ENCODE measurements at regions not wholly inside any gene's neighbourhood (a gene's known extent, or its start where the extent isn't known, plus 50 kb on each side); places are given as distances from the start of the nearest gene placed in this dataset.

DNA sequence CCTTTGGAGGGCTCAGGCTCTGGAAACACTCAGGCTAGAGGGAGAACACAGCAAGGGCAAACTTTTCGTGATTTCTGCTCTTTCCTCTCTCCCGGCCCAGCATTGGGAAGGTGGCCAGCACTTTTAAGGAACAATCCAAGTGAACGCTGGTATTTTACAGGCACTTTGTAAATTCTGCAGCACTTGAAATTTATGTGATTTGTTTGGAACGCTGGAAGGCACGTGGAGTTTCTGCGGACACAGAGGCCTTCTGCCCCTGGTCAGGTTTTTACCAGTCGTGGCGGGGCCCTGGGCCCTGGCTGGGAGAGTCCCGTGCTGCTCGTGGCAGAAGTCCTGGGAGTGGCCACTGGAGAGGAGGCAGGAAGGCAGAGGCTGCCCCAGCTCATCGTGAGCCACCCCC lies 188.6 kb downstream of the ENGASE start:
- no peak for DNase-seq
- Mint-ChIP-seq H3K4me3 (no peak overlapping the region), H3K27ac (no peak overlapping the region), H3K27me3 (peaks cover 22% of the 10 kb centered on the region), H3K4me1 (no peaks in the 10 kb centered on the region), H3K36me3 (ENCODE audit: low read depth) (no peaks in the 10 kb centered on the region)
- ATAC-seq, result no peak
- no peaks in the 10 kb centered on the region for H3K9me3 ChIP-seq (ENCODE audit: control insufficient read depth, low read length, poor library complexity, severe bottlenecking)

GRCh38 chr17:79262624-79263023 lies 188.0 kb downstream of the ENGASE start:
- H3K27ac Mint-ChIP-seq, result no peak overlapping the region
- DNase-seq (no peak), ATAC-seq (no peak)
- H3K4me1 Mint-ChIP-seq, result no peaks in the 10 kb centered on the region
- H3K4me3 Mint-ChIP-seq, result no peak overlapping the region
- no peaks in the 10 kb centered on the region for H3K9me3 ChIP-seq (ENCODE audit: control insufficient read depth, low read length, poor library complexity, severe bottlenecking)
- peaks cover 16% of the 10 kb centered on the region for H3K27me3 Mint-ChIP-seq
- H3K36me3 Mint-ChIP-seq (ENCODE audit: low read depth), result no peaks in the 10 kb centered on the region

GRCh38 chr17:79261355-79262072 lies 186.9 kb downstream of the ENGASE start:
- no peaks in the 10 kb centered on the region for H3K9me3 ChIP-seq (ENCODE audit: control insufficient read depth, low read length, poor library complexity, severe bottlenecking)
- peaks cover 18% of the 10 kb centered on the region for H3K27me3 Mint-ChIP-seq
- H3K4me3 Mint-ChIP-seq, result no peak overlapping the region
- ATAC-seq (no peak), DNase-seq (no peak)
- no peaks in the 10 kb centered on the region for H3K4me1 Mint-ChIP-seq
- no peak overlapping the region for H3K27ac Mint-ChIP-seq
- no peaks in the 10 kb centered on the region for H3K36me3 Mint-ChIP-seq (ENCODE audit: low read depth)

DNA sequence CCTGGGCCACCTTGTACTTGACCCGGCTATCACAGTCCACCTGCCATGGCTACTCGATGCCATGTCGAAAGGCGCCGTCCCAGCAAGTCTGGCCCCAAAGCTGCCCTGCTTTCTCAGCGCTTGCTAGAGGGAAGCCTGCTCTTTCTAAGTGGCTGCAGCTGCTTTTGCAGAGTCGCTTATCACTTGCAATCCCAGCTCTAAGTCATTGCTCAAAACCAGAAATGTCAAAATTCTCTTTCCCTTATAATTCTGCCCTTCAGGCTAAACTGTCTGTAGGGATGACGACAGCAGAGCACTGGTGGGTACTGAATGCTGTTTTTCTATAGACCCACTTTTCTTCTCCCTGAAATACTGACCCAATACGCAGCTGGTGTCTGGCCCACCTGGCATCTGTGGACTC lies 184.2 kb downstream of the ENGASE start:
- H3K4me3 Mint-ChIP-seq, result no peak overlapping the region
- no peak overlapping the region for H3K27ac Mint-ChIP-seq
- no peak for DNase-seq
- no peak for ATAC-seq
- H3K9me3 ChIP-seq (ENCODE audit: control insufficient read depth, low read length, poor library complexity, severe bottlenecking), result no peaks in the 10 kb centered on the region
- H3K36me3 Mint-ChIP-seq (ENCODE audit: low read depth), result no peaks in the 10 kb centered on the region
- no peaks in the 10 kb centered on the region for H3K4me1 Mint-ChIP-seq
- H3K27me3 Mint-ChIP-seq, result peaks cover 33% of the 10 kb centered on the region

DNA sequence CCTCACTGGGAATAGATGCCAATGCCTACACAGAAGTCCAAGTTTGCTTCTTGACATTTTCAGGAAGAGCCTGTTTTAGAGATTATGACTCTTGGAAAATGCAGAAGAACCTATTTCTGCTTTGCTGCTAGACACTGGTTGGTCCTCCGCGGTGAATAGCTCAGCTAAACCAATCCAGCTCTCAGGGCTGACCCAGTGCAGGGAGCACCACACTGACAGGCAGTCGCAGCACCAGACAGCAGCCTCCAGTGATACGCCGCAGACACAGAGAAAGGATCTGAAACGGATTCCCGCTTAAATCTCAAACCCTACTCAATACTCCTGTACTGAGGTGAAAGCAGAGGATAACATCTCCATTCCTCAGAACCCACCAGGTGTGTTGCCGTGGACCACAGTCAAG lies 183.4 kb downstream of the ENGASE start:
- Mint-ChIP-seq H3K4me1 (no peaks in the 10 kb centered on the region), H3K27me3 (peaks cover 35% of the 10 kb centered on the region), H3K36me3 (ENCODE audit: low read depth) (no peaks in the 10 kb centered on the region), H3K4me3 (no peak overlapping the region), H3K27ac (no peak overlapping the region)
- H3K9me3 ChIP-seq (ENCODE audit: control insufficient read depth, low read length, poor library complexity, severe bottlenecking), result no peaks in the 10 kb centered on the region
- ATAC-seq (no peak), DNase-seq (no peak)

DNA sequence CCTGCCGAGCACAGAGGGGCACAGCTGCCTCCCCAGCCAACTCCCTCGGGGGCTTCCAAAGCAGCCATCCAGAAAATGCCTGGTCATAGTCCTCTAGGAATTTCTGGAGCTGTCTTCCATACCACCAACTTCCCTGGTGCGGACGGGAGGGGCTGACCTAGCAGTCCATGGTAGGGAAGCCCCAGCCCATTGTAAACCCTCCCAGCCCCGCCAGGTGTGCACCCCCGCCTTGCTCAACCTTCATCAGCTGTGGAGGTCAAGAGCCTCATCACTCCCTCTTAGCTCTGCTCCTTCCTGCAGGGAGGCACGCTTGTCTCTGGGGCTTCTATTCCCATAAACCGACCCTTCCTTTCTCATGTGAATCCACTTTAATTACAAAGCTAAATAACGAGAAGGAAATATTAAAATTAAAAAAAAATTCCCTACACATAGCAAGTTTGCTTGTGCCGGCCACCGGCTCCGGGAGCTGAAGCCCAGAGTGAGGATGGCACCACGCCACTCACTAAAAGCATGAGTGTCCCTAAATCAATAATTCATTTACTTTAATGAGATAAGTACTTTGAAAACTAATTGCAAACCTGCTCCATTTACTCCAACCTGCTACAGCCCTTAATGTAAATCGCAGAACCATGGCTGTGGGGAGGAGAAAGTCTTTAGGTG lies 181.4 kb downstream of the ENGASE start:
- ATAC-seq, result no peak
- Mint-ChIP-seq H3K27me3 (peaks cover 54% of the 10 kb centered on the region), H3K36me3 (ENCODE audit: low read depth) (peaks cover 5% of the 10 kb centered on the region), H3K27ac (no peak overlapping the region), H3K4me1 (peaks cover 2% of the 10 kb centered on the region), H3K4me3 (no peak overlapping the region)
- no peaks in the 10 kb centered on the region for H3K9me3 ChIP-seq (ENCODE audit: control insufficient read depth, low read length, poor library complexity, severe bottlenecking)
- DNase-seq, result no peak

- H3K9me3 ChIP-seq (ENCODE audit: control insufficient read depth, low read length, poor library complexity, severe bottlenecking), result no peaks in the 10 kb centered on the region
- Mint-ChIP-seq H3K36me3 (ENCODE audit: low read depth) (peaks cover 5% of the 10 kb centered on the region), H3K27ac (no peak overlapping the region), H3K27me3 (peaks cover 59% of the 10 kb centered on the region), H3K4me1 (peaks cover 2% of the 10 kb centered on the region), H3K4me3 (no peak overlapping the region)
- DNase-seq, result no peak
- no peak for ATAC-seq
Measured at GRCh38 chr17:79255456-79255855, 180.8 kb downstream of the ENGASE start.

DNA sequence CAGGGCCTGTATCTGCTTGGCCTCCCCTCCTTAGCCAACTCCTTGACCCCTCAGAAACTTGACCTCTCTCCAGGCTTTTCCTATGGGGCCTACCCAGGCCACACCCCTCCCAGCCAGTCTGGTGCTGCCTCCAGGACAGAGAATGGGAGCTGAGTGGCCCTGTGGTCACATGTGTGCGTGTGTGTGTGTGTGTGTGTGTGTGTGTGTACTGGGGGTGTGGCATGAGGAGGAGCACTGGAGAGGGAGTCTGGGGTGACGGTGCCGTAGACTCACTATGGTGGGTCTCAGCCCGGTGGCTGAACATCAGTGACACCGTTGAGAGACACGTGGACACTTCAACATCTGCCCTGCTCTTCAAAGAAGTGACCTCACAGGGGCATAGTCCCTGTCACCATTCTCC lies 180.4 kb downstream of the ENGASE start:
- H3K9me3 ChIP-seq (ENCODE audit: control insufficient read depth, low read length, poor library complexity, severe bottlenecking), result no peaks in the 10 kb centered on the region
- peaks cover 2% of the 10 kb centered on the region for H3K4me1 Mint-ChIP-seq
- peaks cover 59% of the 10 kb centered on the region for H3K27me3 Mint-ChIP-seq
- DNase-seq (no peak), ATAC-seq (no peak)
- peaks cover 5% of the 10 kb centered on the region for H3K36me3 Mint-ChIP-seq (ENCODE audit: low read depth)
- H3K27ac Mint-ChIP-seq, result no peak overlapping the region
- no peak overlapping the region for H3K4me3 Mint-ChIP-seq

DNA sequence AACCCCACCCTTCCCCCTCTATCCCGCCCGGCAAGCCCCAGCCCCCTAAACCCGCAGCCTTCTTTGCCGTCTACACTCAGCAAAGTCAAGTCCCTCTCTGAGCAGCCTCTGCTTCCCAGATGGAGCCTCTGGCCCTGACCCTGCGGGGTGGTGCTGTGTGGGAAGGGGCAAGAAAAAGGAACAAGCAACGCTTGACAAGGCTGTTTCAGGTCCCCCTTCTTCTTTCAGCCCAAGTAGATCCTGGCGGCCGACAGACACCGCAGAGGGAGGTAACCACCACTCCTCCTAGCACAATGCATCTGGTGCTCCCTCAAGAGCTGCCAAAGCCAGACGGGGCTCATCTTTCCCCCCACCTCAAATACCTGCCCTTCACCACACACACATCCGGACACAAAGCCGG lies 178.3 kb downstream of the ENGASE start:
- peaks cover 63% of the 10 kb centered on the region for H3K27me3 Mint-ChIP-seq
- DNase-seq, result no peak
- no peak for ATAC-seq
- no peaks in the 10 kb centered on the region for H3K9me3 ChIP-seq (ENCODE audit: control insufficient read depth, low read length, poor library complexity, severe bottlenecking)
- H3K27ac Mint-ChIP-seq, result no peak overlapping the region
- peaks cover 5% of the 10 kb centered on the region for H3K36me3 Mint-ChIP-seq (ENCODE audit: low read depth)
- H3K4me3 Mint-ChIP-seq, result no peak overlapping the region
- H3K4me1 Mint-ChIP-seq, result peaks cover 7% of the 10 kb centered on the region

DNA sequence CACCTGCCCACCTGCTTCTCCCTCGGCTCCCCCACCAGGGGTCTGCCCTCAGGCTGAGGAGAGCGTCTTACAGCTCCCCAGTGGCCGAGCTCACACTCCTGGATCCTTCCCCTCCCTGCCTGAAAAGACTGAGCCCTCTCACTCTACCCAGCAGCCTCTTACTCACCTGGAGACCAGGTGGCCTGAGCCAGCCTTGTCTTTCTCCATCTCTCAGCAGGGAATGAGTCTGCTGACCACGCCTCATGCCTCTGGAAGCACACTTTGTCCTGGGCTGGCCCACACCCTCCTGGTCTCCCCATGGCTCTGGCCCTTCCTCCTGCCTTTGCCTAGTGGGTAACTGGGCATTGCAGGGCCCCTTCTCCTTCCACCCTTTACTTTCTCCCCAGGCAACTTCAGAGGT lies 177.2 kb downstream of the ENGASE start:
- no peaks in the 10 kb centered on the region for H3K9me3 ChIP-seq (ENCODE audit: control insufficient read depth, low read length, poor library complexity, severe bottlenecking)
- ATAC-seq (no peak), DNase-seq (no peak)
- Mint-ChIP-seq H3K4me1 (peaks cover 7% of the 10 kb centered on the region), H3K27ac (no peak overlapping the region), H3K36me3 (ENCODE audit: low read depth) (peaks cover 5% of the 10 kb centered on the region), H3K27me3 (peaks cover 59% of the 10 kb centered on the region), H3K4me3 (no peak overlapping the region)

DNA sequence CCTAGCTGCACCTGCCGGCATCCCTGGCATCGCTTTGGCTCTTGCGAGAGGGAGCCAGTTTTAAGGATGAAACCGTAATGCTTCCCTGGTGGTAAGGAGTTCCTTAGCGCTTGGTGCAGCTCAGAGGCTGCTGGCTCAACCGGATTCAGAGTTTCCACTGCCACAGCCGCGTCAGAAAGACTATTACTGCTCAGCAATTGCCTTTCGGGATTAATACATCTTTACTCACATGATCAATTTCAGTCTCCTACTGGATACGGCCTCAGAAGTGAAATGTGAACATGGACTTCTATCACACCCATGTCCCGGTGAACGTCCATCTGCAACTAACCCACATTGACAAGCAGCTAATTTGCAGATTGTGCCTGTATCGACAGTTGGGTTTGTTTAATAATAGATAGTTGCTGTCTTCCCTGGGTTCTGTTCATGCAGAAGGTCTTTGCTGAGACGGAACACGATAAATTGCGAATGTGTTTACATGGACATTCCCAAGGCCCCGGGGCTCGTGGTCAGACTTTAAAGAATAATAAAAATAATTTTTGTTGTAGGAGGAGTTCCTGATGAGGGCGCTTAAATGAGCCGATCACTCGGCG lies 175.4 kb downstream of the ENGASE start:
- peaks cover 55% of the 10 kb centered on the region for H3K27me3 Mint-ChIP-seq
- ATAC-seq, result no peak

DNA sequence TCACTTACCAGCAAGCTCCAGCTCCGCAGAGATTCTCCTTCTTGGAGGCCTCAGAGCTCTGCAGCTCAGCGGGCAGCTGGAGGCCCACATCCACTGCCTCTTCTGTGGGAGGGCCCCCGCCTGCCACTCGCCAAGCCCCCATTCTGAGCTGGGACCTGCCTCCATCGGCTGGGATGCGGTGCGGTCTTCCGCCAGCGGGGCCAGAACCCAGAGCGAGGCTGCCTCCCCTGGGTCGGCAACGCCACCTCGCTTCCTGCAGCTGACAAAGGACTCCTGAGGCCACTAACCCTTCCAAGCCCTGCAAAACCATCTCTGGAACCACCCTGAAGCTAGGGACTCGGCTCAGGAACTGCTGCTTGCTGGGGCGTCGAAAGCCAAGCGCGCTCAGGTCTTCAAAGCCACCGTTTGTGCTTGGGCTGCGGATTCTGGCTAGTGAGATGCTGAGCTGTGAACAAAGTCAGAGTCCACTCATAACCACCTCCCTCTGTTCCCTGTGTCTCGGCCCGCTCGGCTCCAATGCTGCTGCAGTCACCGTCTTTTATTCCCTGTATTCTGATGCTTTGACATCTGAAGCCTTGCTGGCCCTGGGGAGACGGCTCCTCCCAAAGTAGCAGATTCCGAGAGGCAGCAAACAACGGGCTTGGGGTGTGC lies 174.3 kb downstream of the ENGASE start:
- H3K27ac Mint-ChIP-seq, result no peak overlapping the region
- DNase-seq (no peak), ATAC-seq (no peak)
- H3K4me1 Mint-ChIP-seq, result peaks cover 7% of the 10 kb centered on the region
- H3K9me3 ChIP-seq (ENCODE audit: control insufficient read depth, low read length, poor library complexity, severe bottlenecking), result no peaks in the 10 kb centered on the region
- H3K36me3 Mint-ChIP-seq (ENCODE audit: low read depth), result peaks cover 5% of the 10 kb centered on the region
- no peak overlapping the region for H3K4me3 Mint-ChIP-seq
- peaks cover 53% of the 10 kb centered on the region for H3K27me3 Mint-ChIP-seq

More for the DNA sequence above, 175.4 kb downstream of the ENGASE start:
- Mint-ChIP-seq H3K4me1 (peaks cover 7% of the 10 kb centered on the region), H3K4me3 (no peak overlapping the region), H3K36me3 (ENCODE audit: low read depth) (peaks cover 5% of the 10 kb centered on the region), H3K27ac (no peak overlapping the region)
- no peak for DNase-seq
- H3K9me3 ChIP-seq (ENCODE audit: control insufficient read depth, low read length, poor library complexity, severe bottlenecking), result no peaks in the 10 kb centered on the region

All from T-helper 17 cell (primary cell).